DMS153 (cell line): ENCODE measurements at regions not wholly inside any gene's neighbourhood (a gene's known extent, or its start where the extent isn't known, plus 50 kb on each side); places are given as distances from the start of the nearest gene placed in this dataset.
"Not testable (repeated sequence)": the region's sequence is repeated elsewhere in the genome, so short reads cannot be mapped to it uniquely, and the experiment has no call there.

Experiments
- DNase-seq: peaks from one replicate; lab custom pipeline; 2025; lab: John Stamatoyannopoulos, UW

DNA sequence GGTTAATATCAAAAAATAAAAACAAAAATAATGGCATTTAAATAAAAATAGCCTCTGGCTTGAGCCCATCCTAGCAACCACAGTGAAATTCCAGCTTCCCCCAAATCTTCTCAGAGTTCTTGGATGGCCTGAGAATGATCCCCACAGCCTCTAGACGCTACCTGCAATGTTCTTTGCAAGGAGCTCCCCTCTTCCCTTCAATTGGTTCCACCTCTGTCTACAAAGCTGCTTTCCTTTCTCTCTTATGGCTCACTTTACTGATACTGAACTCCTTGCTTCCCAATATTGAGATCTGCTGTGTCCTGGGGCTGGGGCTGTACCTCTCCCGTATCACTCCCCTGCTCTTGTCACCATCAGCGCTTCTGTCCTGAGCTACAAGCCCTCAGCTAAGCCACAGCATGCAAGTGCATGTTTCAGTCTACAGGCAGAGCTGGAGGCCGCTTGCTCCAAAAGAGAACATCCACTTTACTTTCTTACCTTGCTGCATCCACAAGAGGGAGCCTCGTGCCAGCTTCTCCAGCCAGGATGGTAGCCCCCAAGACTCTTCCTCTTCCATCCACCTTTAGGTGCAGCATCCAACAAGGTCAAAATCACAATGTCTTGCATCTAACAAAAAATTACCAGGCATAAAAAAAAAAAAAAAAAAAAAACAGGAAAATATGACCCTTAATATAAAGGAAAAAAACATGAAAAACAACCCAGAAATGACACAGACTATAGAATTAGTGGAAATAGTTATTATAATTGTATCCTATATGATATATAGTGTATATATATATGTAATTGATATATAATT lies 57.4 kb upstream of the PRSS3 start:
- DNase-seq, result peak; percentile 24

DNA sequence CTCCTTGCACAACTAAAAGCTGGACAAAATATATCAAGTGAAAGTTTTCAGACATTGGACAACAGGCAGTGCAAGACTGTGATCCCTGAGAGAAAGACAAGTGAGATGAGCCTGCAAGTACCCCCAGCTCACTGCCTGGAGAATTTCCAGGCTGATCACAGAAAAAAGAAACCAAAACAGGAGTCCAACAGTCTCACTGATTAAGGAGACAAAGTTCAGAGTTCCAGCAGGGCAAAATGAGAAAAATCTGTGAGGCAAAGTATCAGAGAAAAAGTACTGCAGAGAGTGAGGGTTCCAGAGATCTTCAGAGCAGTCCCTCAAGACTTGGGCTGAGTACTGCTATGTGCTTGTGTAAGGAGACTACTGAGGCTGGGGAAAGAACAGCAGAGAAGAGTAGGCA lies 56.0 kb upstream of the PRSS3 start:
- DNase-seq, result no peak

DNA sequence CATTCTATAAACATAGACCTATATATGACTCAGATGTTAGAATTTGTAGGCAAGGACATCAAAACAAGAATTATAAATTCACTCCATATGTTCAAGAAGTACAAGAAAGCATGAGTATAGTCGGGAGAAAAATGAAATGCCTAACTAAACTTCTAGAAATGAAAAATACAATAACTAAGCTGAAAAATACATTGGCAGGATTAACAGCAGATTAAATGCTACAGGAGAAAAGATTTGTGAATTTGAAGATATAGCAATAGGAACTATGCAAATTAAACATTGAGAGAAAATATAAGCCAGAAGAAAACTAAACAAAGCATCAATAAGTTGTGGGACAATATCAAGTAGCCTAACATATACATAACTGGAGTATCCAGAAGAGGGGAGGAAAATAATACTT lies 55.3 kb upstream of the PRSS3 start:
- no peak for DNase-seq

DNA sequence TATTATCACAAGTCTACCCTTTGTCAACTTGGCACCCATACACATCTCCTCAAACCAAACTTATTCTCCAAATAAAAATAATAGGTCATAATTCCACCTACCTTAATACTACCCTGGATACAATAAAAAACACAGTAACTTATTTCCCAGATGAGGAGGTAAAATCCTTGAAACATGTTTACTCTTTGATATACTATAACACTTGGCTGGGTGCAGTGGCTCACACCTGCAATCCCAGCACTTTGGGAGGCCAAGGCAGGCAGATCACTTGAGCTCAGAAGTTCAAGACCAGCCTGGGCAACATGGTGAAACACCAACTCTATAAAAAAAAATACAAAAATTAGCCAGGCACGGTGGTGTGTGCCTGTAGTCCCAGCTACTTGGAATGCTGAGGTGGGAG lies 54.4 kb upstream of the PRSS3 start:
- DNase-seq, result not testable (repeated sequence)

DNA sequence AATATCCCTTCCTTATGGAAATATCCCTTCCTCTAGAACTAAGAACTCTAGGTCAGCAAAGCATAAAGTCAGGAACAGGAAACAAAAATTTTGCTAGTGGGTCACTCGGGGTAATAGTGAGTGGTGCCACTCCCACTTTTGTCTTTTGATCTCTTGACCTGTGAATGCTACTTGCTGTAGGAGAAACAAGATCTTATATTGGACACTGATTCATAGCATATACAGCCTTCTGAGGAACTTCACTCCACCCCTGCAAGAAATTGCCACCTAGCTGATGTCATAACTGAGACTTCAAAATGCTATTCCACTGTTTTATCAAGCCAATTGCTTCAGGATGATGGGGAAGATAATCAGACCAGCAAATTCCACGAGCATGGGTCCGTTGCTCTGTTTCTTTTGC lies 53.3 kb upstream of the PRSS3 start:
- DNase-seq, result no peak

DNA sequence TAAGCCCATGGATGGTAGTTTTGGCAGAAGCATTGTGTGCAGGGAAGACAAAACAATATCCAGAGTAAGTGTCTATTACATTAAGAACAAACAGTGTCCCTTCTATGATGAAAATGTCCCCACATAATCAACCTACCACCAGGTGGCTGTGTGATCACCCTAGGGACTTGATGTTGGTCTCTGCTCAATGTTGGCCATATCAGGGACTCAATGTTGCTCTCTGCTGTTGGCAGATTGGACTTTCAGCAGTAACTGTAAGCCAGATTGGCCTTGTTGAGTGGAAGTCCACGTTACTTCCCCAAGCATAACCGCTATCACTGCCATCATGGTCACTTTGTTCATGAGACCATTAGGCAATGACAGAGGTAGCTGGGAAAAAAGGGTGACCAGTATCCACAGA lies 52.8 kb upstream of the PRSS3 start:
- DNase-seq, result no peak
